SK-N-SH (cell line): ENCODE measurements at regions not wholly inside any gene's neighbourhood (a gene's known extent, or its start where the extent isn't known, plus 50 kb on each side); places are given as distances from the start of the nearest gene placed in this dataset.
"Not testable (repeated sequence)": the region's sequence is repeated elsewhere in the genome, so short reads cannot be mapped to it uniquely, and the experiment has no call there.

Experiments
- CTCF ChIA-PET: fragments of 300-600, 350-600 bp; formaldehyde crosslinking; extraction: SDS; loops from one replicate; lab custom pipeline; 2021; lab: Yijun Ruan, JAX
- POLR2A ChIA-PET: fragments of 350-600 bp; sonication (Branson Sonifier 250); formaldehyde crosslinking; extraction: SDS; loops from one replicate; lab custom pipeline; 2020; ENCODE audit warnings: antibody characterized with exemption, inconsistent platforms; lab: Yijun Ruan, JAX
- DNase-seq: peaks from one replicate; pipeline ENCODE4 v3.0.0; 2012
- H2AFZ ChIP-seq: fragments of 200-600 bp; sonication (generic); 2 replicates; pipeline ENCODE4 v1.8.1; 2016; ENCODE audit warnings: antibody characterized with exemption, mild to moderate bottlenecking, low read depth
- H3F3A ChIP-seq: fragments of 200-600 bp; sonication (generic); replicated peaks from 2 replicates; pipeline ENCODE3; 2016; ENCODE audit warnings: antibody characterized with exemption, mild to moderate bottlenecking; ENCODE audit not compliant: insufficient read depth
- H3K27ac ChIP-seq, 2 experiments: fragments of 200-500 bp in 1 of 2; fragments of 200-600 bp in 1 of 2; sonication (Bioruptor generic) in 1 of 2; sonication (generic), shearing (Covaris generic) in 1 of 2; 2 replicates each; pipeline versions ENCODE4 v1.5.1 to v1.6.1; 2014 to 2016; ENCODE audit warnings: low read depth in 2 of 2, inconsistent platforms in 1 of 2, low read length in 1 of 2, mild to moderate bottlenecking in 1 of 2, mixed read lengths in 1 of 2
- H3K27me3 ChIP-seq: fragments of 200-600 bp; sonication (generic), shearing (Covaris generic); 2 replicates; pipeline ENCODE4 v1.6.1; 2016; ENCODE audit warnings: mixed run types; ENCODE audit not compliant: insufficient read depth
- H3K36me3 ChIP-seq, 2 experiments: fragments of 200-500 bp in 1 of 2; fragments of 200-600 bp in 1 of 2; sonication (Bioruptor generic) in 1 of 2; sonication (generic) in 1 of 2; replicated peaks in 1 of 2; 2 replicates each; pipeline versions ENCODE3 to v1.5.1; 2014 to 2016; ENCODE audit warnings: low read length in 1 of 2, mild to moderate bottlenecking in 1 of 2; ENCODE audit not compliant: insufficient read depth in 2 of 2, control insufficient read depth in 1 of 2
- H3K4me1 ChIP-seq, 2 experiments: fragments of 200-500 bp in 1 of 2; fragments of 200-600 bp in 1 of 2; sonication (Bioruptor generic) in 1 of 2; sonication (generic), shearing (Covaris generic) in 1 of 2; 2 replicates each; pipeline versions ENCODE4 v1.5.1 to v1.6.1; 2014 to 2016; ENCODE audit warnings: low read depth in 1 of 2, low read length in 1 of 2, mixed run types in 1 of 2; ENCODE audit not compliant: insufficient read depth in 2 of 2, control insufficient read depth in 1 of 2
- H3K4me2 ChIP-seq: fragments of 200-600 bp; sonication (generic), shearing (Covaris generic); 2 replicates; pipeline ENCODE4 v1.6.1; 2017; ENCODE audit warnings: mixed run types
- H3K4me3 ChIP-seq, 2 experiments: fragments of 200-500 bp in 1 of 2; fragments of 200-600 bp in 1 of 2; sonication (Bioruptor generic) in 1 of 2; sonication (generic), shearing (Covaris generic) in 1 of 2; 2 replicates each; pipeline versions ENCODE4 v1.5.1 to v1.8.1; 2014 to 2016; ENCODE audit warnings: low read depth in 2 of 2, inconsistent platforms in 1 of 2, low read length in 1 of 2, mild to moderate bottlenecking in 1 of 2, mixed read lengths in 1 of 2, moderate library complexity in 1 of 2
- H3K79me2 ChIP-seq: fragments of 200-600 bp; sonication (generic); 2 replicates; pipeline ENCODE4 v1.8.1; 2017; ENCODE audit warnings: mild to moderate bottlenecking; ENCODE audit not compliant: insufficient read depth
- H3K9ac ChIP-seq: fragments of 200-600 bp; sonication (generic); 2 replicates; pipeline ENCODE4 v1.6.1; 2017; ENCODE audit warnings: mixed run types
- H3K9me2 ChIP-seq: fragments of 200-600 bp; sonication (generic); 2 replicates; pipeline ENCODE4 v1.6.1; 2017; ENCODE audit warnings: mixed run types
- H3K9me3 ChIP-seq: fragments of 200-600 bp; sonication (generic); 2 replicates; pipeline ENCODE4 v1.6.1; 2017; ENCODE audit warnings: mixed run types, mild to moderate bottlenecking, moderate library complexity
- H4K20me1 ChIP-seq: fragments of 200-600 bp; sonication (generic); 2 replicates; pipeline ENCODE4 v1.6.1; 2017; ENCODE audit warnings: mild to moderate bottlenecking, mixed run types; ENCODE audit not compliant: insufficient read depth
- CHD2 ChIP-seq: fragments of 150-350 bp; IDR thresholded peaks from 2 replicates; pipeline ENCODE4 v1.6.1; 2018; ENCODE audit warnings: low read length; ENCODE audit not compliant: partially characterized antibody
- CTCF ChIP-seq: fragments of 200-600 bp; sonication (generic); IDR thresholded peaks from 2 replicates; pipeline ENCODE4 v1.6.1; 2017; ENCODE audit warnings: antibody characterized with exemption, mild to moderate bottlenecking, moderate library complexity
- ELF1 ChIP-seq: IDR thresholded peaks from 2 replicates; pipeline ENCODE4 v1.4.0; 2012
- FOXJ3 ChIP-seq: sonication (generic); formaldehyde crosslinking; IDR thresholded peaks from 2 replicates; pipeline ENCODE4 v1.5.1; 2020; ENCODE audit warnings: mild to moderate bottlenecking, missing genetic modification reagents
- GABPA ChIP-seq: IDR thresholded peaks from 2 replicates; pipeline ENCODE4 v1.4.0; 2012; ENCODE audit warnings: low read depth, mild to moderate bottlenecking
- GATA2 ChIP-seq: sonication (generic); formaldehyde crosslinking; IDR thresholded peaks from 2 replicates; pipeline ENCODE4 v1.5.0; 2020; ENCODE audit warnings: mild to moderate bottlenecking, missing genetic modification reagents
- MEF2A ChIP-seq: IDR thresholded peaks from 2 replicates; pipeline ENCODE4 v1.4.0; 2012; ENCODE audit warnings: low read depth, borderline replicate concordance
- MXI1 ChIP-seq: IDR thresholded peaks from 2 replicates; pipeline ENCODE4 v1.6.1; 2012; ENCODE audit warnings: mild to moderate bottlenecking, low read depth, low read length, improper control_type of control experiment
- NRF1 ChIP-seq: IDR thresholded peaks from 2 replicates; pipeline ENCODE4 v1.6.1; 2012; ENCODE audit warnings: low read depth, mild to moderate bottlenecking, low read length
- RCOR1 ChIP-seq: fragments of 150-350 bp; IDR thresholded peaks from 2 replicates; pipeline ENCODE4 v1.6.1; 2017; ENCODE audit warnings: antibody characterized with exemption, low read length
- RFX5 ChIP-seq: IDR thresholded peaks from 2 replicates; pipeline ENCODE4 v1.6.1; 2012; ENCODE audit warnings: mild to moderate bottlenecking, improper control_type of control experiment, low read length
- SIN3A ChIP-seq: IDR thresholded peaks from 2 replicates; pipeline ENCODE4 v1.6.1; 2012; ENCODE audit warnings: low read depth, mild to moderate bottlenecking, low read length, moderate library complexity, borderline replicate concordance
- SMC3 ChIP-seq: IDR thresholded peaks from 2 replicates; pipeline ENCODE4 v1.6.1; 2012; ENCODE audit warnings: low read depth, low read length, improper control_type of control experiment
- TEAD4 ChIP-seq: IDR thresholded peaks from 2 replicates; pipeline ENCODE4 v1.4.0; 2012; ENCODE audit warnings: mild to moderate bottlenecking, borderline replicate concordance; ENCODE audit not compliant: insufficient read depth
- WGBS: methylation state at CpG from one replicate; pipeline ENCODE4 v1.1.6; 2017; ENCODE audit warnings: low lambda C conversion rate; 5-methylcytosine and 5-hydroxymethylcytosine counted together
- TF ChIP-seq, protein P1 (sequence below): IDR thresholded peaks from 2 replicates; pipeline ENCODE4 v1.4.0; 2012; ENCODE audit warnings: low read depth, borderline replicate concordance
- TF ChIP-seq, protein P2 (sequence below): fragments of 150-350 bp; IDR thresholded peaks from 2 replicates; pipeline ENCODE4 v1.6.1; 2017; ENCODE audit warnings: antibody characterized with exemption, low read length, low read depth, borderline replicate concordance
- TF ChIP-seq, protein P3 (sequence below): fragments of 150-350 bp; IDR thresholded peaks from 2 replicates; pipeline ENCODE4 v1.6.1; 2016; ENCODE audit warnings: mild to moderate bottlenecking, low read depth, low read length
- TF ChIP-seq, protein P4 (sequence below): IDR thresholded peaks from 2 replicates; pipeline ENCODE4 v1.6.1; 2012; ENCODE audit warnings: mild to moderate bottlenecking, low read depth, low read length, moderate library complexity

GRCh38 chr12:67555075-67555717 is 93.3 kb upstream of the DYRK2 start:
- H3F3A ChIP-seq, CTCF ChIA-PET, H3K36me3 ChIP-seq, H3K79me2 ChIP-seq, H4K20me1 ChIP-seq, H3K4me1 ChIP-seq, H3K9me3 ChIP-seq, H2AFZ ChIP-seq, H3K27ac ChIP-seq, H3K9me2 ChIP-seq, H3K9ac ChIP-seq, H3K27me3 ChIP-seq, H3K4me3 ChIP-seq, H3K4me2 ChIP-seq, DNase-seq, POLR2A ChIA-PET: not testable (repeated sequence)
- 69% methylated on average over 7 of the region's 8 CpGs for WGBS

GRCh38 chr12:67558775-67559174 is 89.8 kb upstream of the DYRK2 start:
- Histone ChIP-seq H3K4me2 (no peak overlapping the region), H3K4me1 (no peaks in the 10 kb centered on the region), H2AFZ (no peak overlapping the region), H3K36me3 (no peaks in the 10 kb centered on the region), H3K9me2 (no peaks in the 10 kb centered on the region), H3K27ac (no peak overlapping the region), H3K9ac (no peak overlapping the region), H3K79me2 (no peaks in the 10 kb centered on the region), H3K4me3 (no peak overlapping the region), H4K20me1 (no peaks in the 10 kb centered on the region), H3K9me3 (peaks cover 7% of the 10 kb centered on the region; the same call in 1 of the 2 replicates), H3F3A (no peaks in the 10 kb centered on the region), H3K27me3 (no peaks in the 10 kb centered on the region)
- 80% methylated on average over 3 of the region's 3 CpGs for WGBS
- CTCF ChIA-PET = interaction anchor here (0.5 kb wide), 1 partner anchor 481 kb away, joined by 4 read pairs; no protein-coding TSS in a partner anchor
- DNase-seq = no peak
- TF ChIP-seq RFX5 = no peak
- TF ChIP-seq SMC3 = no peak
- no peak for TF ChIP-seq TEAD4
- TF ChIP-seq GABPA = no peak
- TF ChIP-seq GATA2 (CRISPR knock-in tag) = no peak
- TF ChIP-seq ELF1 = no peak
- TF ChIP-seq, protein P1, sequence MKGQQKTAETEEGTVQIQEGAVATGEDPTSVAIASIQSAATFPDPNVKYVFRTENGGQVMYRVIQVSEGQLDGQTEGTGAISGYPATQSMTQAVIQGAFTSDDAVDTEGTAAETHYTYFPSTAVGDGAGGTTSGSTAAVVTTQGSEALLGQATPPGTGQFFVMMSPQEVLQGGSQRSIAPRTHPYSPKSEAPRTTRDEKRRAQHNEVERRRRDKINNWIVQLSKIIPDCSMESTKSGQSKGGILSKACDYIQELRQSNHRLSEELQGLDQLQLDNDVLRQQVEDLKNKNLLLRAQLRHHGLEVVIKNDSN = no peak
- no peak for TF ChIP-seq RCOR1
- no peak for TF ChIP-seq NRF1
- no peak for TF ChIP-seq FOXJ3 (CRISPR knock-in tag)
- TF ChIP-seq, protein P2, sequence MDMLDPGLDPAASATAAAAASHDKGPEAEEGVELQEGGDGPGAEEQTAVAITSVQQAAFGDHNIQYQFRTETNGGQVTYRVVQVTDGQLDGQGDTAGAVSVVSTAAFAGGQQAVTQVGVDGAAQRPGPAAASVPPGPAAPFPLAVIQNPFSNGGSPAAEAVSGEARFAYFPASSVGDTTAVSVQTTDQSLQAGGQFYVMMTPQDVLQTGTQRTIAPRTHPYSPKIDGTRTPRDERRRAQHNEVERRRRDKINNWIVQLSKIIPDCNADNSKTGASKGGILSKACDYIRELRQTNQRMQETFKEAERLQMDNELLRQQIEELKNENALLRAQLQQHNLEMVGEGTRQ = no peak
- no peak for TF ChIP-seq SIN3A
- TF ChIP-seq, protein P3, sequence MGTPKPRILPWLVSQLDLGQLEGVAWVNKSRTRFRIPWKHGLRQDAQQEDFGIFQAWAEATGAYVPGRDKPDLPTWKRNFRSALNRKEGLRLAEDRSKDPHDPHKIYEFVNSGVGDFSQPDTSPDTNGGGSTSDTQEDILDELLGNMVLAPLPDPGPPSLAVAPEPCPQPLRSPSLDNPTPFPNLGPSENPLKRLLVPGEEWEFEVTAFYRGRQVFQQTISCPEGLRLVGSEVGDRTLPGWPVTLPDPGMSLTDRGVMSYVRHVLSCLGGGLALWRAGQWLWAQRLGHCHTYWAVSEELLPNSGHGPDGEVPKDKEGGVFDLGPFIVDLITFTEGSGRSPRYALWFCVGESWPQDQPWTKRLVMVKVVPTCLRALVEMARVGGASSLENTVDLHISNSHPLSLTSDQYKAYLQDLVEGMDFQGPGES = no peak
- TF ChIP-seq CHD2 = no peak
- TF ChIP-seq MXI1 = no peak
- no peak for TF ChIP-seq CTCF
- TF ChIP-seq, protein P4, sequence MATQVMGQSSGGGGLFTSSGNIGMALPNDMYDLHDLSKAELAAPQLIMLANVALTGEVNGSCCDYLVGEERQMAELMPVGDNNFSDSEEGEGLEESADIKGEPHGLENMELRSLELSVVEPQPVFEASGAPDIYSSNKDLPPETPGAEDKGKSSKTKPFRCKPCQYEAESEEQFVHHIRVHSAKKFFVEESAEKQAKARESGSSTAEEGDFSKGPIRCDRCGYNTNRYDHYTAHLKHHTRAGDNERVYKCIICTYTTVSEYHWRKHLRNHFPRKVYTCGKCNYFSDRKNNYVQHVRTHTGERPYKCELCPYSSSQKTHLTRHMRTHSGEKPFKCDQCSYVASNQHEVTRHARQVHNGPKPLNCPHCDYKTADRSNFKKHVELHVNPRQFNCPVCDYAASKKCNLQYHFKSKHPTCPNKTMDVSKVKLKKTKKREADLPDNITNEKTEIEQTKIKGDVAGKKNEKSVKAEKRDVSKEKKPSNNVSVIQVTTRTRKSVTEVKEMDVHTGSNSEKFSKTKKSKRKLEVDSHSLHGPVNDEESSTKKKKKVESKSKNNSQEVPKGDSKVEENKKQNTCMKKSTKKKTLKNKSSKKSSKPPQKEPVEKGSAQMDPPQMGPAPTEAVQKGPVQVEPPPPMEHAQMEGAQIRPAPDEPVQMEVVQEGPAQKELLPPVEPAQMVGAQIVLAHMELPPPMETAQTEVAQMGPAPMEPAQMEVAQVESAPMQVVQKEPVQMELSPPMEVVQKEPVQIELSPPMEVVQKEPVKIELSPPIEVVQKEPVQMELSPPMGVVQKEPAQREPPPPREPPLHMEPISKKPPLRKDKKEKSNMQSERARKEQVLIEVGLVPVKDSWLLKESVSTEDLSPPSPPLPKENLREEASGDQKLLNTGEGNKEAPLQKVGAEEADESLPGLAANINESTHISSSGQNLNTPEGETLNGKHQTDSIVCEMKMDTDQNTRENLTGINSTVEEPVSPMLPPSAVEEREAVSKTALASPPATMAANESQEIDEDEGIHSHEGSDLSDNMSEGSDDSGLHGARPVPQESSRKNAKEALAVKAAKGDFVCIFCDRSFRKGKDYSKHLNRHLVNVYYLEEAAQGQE = no peak
- TF ChIP-seq MEF2A = no peak
- POLR2A ChIA-PET = no interaction called here
